Eye (tissue), 1 donor: ENCODE measurements at regions not wholly inside any gene's neighbourhood (a gene's known extent, or its start where the extent isn't known, plus 50 kb on each side); places are given as distances from the start of the nearest gene placed in this dataset.
"Not testable (repeated sequence)": the region's sequence is repeated elsewhere in the genome, so short reads cannot be mapped to it uniquely, and the experiment has no call there.

Experiments used
- DNase-seq: peaks from one replicate; pipeline ENCODE4 v3.0.0-alpha.2; 2015

DNA sequence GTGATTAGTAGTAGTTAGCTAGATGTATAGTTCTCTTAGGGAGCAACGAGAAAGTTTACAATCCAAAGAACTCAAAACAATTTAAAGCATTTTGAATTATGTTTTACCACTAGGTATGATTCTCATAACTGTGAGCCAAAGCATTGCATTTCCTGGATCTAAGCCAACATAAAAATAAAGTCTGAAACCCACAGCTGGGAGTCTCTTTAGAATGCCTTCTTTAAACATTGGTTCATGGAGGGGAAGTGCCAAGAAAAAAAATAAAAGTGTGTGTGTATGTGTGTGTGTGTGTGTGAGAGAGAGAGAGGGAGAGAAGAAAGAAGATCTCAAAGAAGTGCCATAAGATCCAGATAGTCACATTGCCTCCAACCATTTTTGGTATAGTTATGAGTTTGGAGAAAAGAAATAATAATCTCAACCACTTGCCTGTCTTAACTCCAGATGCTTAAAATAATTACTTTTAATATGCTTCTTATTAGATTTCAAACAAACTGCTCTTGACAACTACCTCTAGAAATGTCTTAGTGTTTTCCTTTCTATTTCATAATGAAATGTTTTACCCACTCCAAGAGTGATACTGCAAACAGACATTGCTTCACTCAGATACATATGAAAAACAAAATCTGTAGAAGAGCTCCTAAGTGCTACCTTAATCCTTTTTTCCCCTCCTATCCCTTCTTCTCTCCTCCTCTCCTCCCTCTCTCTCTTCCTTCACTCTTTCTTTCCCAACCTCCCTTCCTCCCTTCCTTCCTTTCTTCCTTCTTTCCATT, 554.1 kb downstream of the KCTD12 start:
- DNase-seq, result peak; percentile 69

DNA sequence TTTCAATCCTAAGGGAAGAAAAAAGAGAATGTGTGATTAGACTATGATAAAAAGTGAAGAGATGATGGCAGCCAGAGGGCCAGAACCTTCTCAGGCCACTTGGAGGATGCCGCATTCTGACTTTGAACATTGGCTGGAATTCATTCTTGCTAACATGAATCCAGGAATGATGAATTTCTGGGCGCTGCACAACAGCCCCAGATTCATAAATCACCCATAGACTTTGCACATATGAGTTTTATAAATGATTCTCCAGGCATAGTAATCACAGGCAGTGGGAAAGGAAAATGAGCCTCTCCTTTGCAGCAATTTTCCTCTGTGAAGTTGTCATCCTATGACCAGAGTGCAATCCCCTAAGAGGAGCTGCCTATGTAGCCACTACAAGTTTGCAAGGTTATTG, 555.4 kb downstream of the KCTD12 start:
- DNase-seq, result no peak

DNA sequence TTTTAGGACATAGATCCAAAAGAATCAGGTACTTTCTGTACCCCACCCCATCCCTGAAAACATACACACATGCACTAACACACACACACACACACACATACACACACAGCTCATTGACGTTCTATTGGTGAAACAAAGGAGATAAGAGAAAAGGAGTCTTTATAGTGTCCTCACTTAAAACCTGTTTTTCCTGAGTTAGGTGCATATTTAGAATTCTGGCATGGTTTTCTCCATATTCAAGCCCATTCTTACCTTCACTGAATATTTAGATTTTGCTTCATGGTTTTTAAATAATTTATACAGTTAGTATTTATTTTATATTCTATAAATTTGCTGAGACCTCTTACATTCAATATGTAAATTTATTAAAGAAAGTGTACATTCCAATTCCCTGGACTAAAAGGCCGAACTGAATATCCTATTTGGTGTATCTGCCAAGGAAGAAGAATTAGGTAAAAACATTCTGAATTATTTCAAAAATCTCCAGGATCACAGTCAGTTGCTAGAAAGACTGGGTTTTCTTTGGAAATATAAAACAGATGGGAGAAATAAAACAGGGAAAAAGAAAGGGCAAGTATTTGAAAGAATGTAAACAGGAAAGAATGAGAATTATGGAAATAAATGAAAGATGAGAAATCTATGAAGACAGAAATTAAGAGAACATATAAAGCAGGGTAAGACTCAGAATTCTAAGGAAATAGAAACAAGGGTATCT, 556.2 kb downstream of the KCTD12 start:
- peak; percentile 35 for DNase-seq

DNA sequence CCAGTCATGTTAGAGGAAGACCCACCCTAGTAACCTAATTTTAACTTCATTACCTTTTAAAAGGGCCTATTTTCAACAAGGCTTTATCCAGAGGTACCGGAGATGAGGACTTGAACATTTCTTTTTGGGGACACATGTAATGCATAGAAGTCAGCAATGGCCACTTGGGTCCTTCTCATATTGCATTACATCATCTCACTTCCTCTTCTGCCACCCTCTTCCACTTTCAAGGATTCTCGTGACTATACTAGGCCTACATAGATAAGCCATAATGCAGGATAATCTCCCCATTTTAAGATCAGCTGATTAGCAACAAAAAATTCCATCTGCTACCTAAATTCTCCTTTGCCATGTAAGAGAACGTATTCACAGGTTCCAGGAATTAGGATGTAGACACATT, 557.2 kb downstream of the KCTD12 start:
- DNase-seq, result no peak

DNA sequence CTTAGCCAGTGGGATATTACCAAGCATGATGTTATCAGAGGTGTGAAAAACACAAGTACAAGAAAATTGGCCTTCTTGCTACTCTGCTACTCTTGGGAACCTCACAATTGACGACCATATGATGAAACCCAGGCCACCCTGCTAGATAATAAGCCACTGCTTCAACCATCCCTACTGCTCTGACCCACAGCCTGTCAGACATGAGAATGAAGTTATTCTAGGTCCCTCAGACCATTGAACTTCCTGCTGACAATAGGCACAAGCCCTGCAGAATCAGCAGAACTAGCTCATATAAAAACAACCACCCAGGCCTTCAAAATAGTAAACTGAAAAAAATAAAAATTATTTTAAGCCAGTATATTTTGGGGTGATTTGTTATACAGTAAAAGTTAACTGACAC, 559.9 kb downstream of the KCTD12 start:
- no peak for DNase-seq

DNA sequence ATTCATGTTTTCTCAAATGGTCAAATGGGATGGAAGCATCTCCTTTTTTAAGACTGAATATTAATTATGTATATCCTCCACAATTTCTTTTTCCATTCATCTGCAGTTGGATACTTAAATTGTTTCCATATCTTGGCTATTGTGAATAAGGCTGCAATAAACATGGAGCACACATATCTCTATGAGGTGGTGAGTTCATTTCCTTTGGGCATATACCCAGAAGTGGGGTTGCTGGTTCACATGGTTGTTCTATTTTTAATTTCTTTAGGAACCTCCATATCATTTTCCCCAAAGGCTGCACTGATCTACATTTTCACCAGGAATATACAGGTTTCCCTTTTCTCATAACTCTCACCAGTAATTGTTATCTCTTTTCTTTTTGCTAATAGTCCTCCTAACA, 566.3 kb downstream of the KCTD12 start:
- no peak for DNase-seq

DNA sequence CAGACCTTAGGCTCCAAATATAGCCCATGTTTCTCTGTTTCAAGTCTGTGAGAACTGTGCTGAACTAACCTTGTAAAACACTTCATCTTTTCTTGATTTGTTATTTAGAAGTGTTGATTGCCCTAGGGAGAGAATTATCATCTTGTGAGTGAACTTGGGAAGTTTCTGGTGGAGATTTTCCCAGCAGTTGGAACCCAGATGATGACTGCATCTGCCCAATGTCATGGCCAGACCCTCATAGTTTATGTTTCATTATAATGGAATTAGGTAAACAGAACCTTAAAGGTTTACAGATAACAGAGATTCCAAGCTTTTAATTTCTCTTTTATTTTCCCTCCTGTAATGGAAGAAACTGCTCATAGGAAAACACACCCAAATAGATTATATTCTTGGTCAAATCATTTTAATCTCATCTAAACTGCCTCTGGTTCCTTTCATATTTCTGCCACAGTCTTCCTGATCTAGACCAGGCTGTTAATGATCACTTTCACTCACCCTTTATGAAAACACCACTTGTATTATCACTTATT, 569.1 kb downstream of the KCTD12 start:
- DNase-seq, result peak; percentile 10

DNA sequence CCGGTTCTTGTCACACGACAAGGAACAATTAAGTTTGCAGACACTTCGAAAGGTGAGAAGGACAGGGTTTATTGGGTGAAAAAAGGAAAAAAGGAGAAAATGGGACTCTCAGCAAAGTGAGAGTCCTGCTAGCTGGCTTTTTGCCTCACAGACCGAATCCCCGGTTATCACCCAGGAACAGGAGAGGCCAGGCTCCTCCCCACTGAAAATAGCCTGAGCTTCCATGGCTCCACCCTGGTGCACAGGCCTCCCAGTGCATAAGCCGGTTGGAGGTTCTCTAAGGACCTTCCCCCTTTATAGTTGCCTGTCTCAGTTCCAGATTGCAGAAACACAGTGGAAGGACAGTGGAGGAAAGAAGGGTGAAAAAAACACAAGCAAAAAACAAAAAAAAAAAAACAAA, 571.7 kb downstream of the KCTD12 start:
- no peak for DNase-seq

DNA sequence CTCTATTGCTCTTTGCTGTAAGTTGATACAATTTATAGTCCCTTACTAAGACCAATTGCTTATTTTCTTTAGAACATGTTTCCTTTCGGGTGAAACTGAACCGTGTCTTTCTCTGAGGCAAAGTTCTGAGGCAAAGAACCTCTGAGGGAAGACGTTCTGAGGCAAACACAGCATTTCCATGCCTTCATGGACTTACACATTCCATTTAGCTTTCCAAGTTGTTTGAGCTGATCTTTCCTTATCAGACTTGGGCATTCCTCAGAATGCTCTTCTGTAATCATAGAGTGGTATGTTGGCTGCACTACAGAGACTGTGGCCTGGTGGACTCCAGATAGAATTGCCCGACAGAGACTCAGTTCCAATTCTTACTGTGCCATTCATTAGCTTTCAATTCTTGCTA, 579.1 kb downstream of the KCTD12 start:
- no peak for DNase-seq

DNA sequence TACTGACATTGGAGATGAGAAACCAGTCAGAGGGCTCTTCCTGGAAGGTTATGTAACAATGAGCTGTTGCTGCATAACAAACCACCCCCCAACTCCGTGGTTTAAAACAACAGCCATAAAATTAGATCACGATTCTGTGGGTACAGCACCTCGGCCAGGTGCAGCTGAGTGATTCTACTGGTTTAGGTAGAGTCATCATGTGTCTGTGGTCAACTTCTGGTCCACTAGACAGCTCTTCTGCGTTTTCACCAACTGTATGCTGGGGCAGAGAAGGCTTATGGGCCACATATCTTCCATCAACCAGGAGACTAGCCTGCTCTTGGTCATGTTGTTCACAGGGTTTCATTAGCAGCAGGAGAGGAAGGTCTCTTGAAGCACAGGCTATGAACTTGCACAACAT, 585.5 kb downstream of the KCTD12 start:
- DNase-seq, result no peak

DNA sequence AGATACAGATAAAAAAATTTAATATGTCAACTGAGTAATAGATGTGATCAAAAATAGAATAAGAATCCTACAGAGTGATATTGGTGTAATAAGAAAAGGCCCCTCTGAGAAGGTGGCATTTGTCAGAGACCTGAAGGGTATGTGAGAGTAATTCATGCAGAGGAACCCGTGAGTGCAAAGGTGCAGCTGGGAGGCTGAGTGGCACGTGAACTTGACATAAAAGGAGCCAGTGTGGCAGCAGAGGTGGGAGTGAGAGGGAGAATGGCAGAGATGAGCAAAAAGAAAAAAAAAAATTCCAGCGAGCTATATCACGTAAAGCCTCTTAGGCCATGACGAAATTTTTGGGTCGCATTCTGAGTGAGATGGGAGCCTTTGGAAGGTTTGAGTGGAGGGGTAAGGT, 588.9 kb downstream of the KCTD12 start:
- no peak for DNase-seq

DNA sequence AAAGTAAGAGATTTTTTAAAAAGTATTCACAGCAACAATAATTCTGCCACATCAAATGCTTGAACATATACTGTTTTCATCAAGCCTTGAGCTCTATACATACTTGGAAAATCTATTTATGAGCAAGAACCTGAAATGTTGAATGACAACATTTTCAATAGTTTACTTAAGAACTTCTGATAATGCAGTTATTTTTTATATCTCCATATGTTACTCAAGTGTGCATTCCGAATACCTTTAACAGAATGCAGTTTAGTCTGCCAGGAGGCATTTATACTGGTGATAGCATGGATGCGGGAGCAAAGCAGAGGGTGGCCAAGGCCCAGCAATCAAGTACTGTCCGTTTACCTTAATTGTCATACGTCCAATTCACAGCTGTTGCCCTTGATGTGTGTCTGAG, 589.5 kb downstream of the KCTD12 start:
- DNase-seq, result no peak

DNA sequence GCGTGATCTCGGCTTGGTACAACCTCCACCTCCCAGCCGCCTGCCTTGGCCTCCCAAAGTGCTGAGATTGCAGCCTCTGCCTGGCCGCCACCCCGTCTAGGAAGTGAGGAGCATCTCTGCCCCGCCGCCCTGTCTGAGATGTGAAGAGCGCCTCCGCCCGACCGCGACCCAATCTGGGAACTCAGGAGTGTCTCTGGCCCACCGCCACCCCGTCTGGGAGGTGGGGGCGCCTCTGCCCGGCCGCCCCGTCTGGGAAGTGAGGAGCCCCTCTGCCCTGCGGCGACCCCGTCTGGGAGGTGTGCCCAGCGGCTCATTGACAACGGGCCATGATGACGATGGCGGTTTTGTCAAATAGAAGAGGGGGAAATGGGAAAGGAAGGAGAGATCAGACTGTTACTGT, 591.2 kb downstream of the KCTD12 start:
- not testable (repeated sequence) for DNase-seq

DNA sequence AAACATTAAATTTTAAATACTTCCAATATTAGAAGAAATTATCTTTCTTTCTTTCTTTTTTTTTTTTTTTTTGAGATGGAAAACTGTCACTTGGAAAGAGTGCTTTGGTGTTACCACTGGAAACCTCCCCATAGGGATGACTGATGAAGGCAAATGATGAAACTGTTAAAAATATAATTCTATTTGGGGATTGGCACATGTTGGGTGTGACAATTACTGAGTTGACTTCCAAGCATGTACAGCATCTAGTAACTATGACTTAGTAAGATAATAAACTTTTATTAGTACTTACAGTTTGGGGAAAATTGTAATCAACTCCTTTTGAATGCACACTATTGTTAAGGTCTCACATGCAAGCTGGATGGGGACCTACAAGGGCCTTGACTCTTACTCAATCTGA, 592.5 kb downstream of the KCTD12 start:
- no peak for DNase-seq

DNA sequence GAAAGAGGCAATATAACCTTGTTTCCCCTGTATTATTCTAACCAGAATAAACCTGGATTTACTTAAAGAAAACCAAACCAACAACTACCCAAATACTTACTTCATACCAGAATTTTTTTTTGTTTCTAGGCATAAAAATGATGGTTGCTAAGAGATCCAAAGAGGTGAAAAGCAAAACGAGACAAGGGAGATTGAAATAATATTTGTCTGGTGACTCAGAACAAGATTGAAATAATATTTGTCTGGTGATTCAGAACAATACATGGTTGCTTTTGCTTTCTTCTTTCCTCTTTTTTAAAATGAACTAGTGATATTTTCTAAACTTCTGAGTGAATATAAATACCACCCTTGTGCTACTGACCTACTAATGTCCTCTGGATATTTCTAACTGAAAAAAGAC, 592.9 kb downstream of the KCTD12 start:
- no peak for DNase-seq

DNA sequence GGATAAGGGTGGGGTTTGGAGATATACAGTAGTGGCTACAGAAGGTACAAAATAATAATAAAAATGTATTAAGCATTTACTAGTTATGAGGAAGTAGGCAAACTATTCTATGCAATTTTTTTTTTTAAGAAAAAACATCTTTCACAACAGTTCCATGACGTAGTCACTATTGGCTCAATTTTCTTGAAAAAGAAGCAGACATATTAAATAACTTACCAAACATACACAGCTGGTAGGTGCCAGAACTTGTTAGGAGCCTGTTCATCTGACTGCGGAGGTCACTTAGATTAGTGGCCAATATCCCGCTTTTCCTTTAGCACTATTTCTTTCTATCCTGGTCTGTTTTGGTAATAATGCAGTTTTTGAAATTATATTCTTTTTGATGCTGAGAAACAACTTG, 593.5 kb downstream of the KCTD12 start:
- DNase-seq, result no peak

DNA sequence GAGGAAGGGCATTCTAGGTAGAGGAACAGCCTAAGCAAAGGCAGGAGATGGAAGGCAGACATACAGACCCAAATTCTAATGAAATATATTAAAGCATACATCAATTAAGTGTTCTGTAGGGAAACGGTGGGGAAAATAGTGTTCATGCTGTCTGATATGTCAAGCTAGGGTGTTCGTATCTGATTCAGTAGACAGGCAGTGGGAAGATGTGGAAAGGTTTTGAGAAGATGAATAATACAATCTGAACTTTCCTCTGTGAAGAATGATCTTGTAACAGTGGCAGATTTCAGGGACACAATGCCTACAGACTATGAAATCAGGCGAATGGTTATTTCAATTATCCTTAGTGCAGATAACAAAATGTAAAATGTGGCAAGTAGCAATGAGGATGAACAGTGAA, 594.2 kb downstream of the KCTD12 start:
- DNase-seq, result no peak

DNA sequence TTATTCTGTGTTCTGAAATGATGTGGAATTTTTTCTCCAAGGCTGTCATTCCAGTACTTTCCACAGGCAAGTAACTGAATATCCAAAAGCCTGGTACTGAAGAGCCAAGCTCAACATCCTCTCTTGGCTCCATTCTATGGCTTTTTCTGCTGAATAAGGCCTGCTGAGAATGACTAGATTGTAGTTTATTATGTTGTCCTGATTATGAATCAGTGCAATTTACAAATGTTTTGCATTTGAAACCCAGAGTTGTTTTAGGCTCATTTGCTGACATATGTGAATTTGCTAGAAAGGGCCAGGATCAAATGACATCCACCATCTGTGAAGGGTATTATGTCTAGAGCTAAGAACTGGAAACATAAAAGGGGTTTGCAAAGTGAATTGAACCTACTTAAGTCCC, 596.6 kb downstream of the KCTD12 start:
- DNase-seq, result no peak

DNA sequence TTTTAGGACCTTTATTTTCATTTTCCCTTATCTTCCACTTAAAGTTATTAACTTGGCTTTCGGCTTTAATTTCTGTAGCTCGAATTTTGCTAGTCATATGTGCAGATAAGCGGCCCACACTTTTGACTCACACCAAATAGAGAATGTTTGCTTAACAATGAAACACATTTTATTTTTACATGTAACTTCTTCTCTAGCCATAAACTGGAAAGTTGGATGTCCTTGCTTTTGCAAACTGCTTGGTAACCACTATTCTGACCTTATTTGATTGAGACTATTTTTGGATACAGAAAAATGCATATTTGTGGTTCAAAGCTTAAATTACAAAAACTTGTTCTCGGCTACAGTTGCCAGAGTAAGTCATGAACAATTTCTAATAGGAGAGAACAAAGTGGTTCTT, 600.0 kb downstream of the KCTD12 start:
- DNase-seq, result no peak

DNA sequence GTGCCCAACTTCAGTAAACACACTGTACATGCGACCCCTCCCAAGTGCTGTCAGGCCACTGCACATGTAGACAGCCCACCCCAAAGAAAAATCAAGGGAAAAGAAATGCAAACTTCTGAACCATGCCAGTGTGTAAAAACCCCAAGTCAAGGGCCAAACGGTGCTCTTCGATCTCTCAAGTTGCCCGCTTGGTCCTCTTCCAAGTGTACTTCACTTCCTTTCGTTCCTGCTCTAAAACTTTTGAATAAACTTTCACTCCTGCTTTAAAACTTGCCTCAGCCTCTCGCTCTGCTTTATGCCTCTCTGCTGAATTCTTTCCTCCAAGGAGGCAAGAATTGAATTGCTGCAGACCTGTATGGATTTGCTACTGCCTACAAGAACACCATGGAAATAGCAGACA, 600.7 kb downstream of the KCTD12 start:
- no peak for DNase-seq

DNA sequence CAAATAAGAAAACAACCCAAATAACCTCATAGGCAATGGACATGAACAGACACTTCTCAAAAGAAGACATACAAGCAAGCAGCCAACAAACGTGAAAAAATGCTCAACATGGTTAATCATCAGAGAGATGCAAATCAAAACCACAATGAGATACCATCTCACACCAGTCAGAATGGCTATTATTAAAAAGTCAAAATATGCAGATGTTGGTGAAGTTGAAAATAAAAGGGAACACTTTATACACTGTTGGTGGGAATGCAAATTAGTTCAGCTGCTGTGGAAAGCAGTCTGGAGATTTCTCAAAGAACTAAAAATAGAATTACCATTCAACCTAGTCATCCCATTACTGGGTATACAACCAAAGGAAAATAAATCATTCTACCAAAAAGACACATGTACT, 606.4 kb downstream of the KCTD12 start:
- not testable (repeated sequence) for DNase-seq

DNA sequence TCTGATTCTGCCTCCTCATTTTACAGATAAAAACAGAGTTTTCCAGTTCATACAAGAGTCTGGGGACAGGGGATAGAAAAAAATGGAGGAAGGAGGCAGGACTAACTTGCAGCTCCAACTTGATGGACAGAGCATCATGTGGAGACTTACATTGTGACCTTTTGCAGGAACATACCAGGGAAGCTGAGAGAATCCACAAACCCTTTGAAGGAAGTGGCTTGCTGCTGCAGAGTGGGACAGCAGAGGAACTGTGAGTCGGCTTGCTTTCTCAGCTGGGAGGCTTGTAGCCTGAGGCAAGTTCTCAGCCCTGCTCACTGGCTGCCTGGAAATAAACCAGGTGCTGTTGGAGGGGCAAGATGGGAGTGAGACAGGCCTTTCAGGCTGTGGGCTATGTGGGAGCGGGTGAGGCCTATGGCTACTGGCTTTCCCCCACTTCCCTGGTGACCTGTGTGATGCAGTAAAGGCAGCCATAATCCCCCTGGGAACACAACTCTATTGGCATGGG, 614.4 kb downstream of the KCTD12 start:
- no peak for DNase-seq

DNA sequence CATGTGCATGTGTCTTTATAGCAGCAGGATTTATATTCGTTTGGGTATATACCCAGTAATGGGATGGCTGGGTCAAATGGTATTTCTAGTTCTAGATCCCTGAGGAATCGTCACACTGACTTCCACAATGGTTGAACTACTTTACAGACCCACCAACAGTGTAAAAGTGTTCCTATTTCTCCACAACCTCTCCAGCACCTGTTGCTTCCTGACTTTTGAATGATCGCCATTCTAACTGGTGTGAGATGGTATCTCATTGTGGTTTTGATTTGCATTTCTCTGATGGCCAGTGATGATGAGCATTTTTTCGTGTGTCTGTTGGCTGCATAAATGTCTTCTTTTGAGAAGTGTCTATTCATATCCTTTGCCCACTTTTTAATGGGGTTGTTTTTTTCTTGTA, 617.9 kb downstream of the KCTD12 start:
- not testable (repeated sequence) for DNase-seq

DNA sequence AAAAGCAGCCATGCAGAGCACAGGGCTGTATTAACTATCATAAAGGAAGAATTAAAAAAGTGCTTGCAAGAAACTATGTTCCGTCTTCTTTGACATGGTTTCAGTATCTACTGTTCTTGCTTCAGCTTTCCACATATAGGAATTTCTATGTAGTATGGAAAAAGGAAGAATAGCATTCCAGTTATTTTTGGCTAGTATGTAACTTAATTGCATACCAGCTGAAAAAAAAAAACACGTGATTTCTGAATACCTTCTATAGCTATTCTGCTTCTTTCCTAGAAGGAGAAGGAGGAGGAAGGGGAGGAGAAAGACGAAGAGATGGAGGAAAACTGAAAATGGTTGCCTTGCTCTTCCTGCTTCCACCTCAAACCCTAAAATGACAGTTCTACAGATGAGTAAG, 619.0 kb downstream of the KCTD12 start:
- no peak for DNase-seq
